CD14-positive monocyte (primary cell): ENCODE measurements at regions not wholly inside any gene's neighbourhood (a gene's known extent, or its start where the extent isn't known, plus 50 kb on each side); places are given as distances from the start of the nearest gene placed in this dataset.

Experiments
- DNase-seq, 3 donors: peaks; one replicate each; pipeline ENCODE4 v3.0.0-alpha.2; 2011 to 2022
- H2AFZ ChIP-seq: 2 replicates; pipeline ENCODE4 v1.6.0; 2012; ENCODE audit warnings: mild to moderate bottlenecking, low read depth, low read length, inconsistent platforms; ENCODE audit not compliant: insufficient read depth, poor library complexity, severe bottlenecking
- H3K27ac ChIP-seq, 2 donors: 1 replicate in 1 of 2; 2 replicates in 1 of 2; pipeline ENCODE4 v1.5.1; 2012 to 2013; ENCODE audit warnings: low read length in 2 of 2, control low read depth in 1 of 2, inconsistent platforms in 1 of 2, low read depth in 1 of 2, mild to moderate bottlenecking in 1 of 2
- H3K27me3 ChIP-seq, 2 donors: one replicate each; pipeline versions ENCODE4 v1.6.0 to v1.6.1; 2011 to 2013; ENCODE audit warnings: low read length in 2 of 2; ENCODE audit not compliant: control insufficient read depth in 2 of 2, insufficient read depth in 2 of 2
- H3K36me3 ChIP-seq, 2 donors: replicated peaks in 1 of 2; 1 replicate in 1 of 2; 2 replicates in 1 of 2; pipeline versions ENCODE4 v1.5.1 to v1.6.1; 2012 to 2013; ENCODE audit warnings: low read length in 2 of 2, control low read depth in 1 of 2, inconsistent platforms in 1 of 2, mild to moderate bottlenecking in 1 of 2; ENCODE audit not compliant: insufficient read depth in 2 of 2, control insufficient read depth in 1 of 2
- H3K4me1 ChIP-seq, 2 donors: 1 replicate in 1 of 2; 2 replicates in 1 of 2; pipeline versions ENCODE4 v1.5.1 to v1.6.1; 2012 to 2013; ENCODE audit warnings: low read length in 2 of 2, control low read depth in 1 of 2, inconsistent platforms in 1 of 2, mild to moderate bottlenecking in 1 of 2, moderate library complexity in 1 of 2; ENCODE audit not compliant: insufficient read depth in 2 of 2, control insufficient read depth in 1 of 2
- H3K4me2 ChIP-seq: replicated peaks from 2 replicates; pipeline ENCODE3; 2012; ENCODE audit warnings: low read length, moderate library complexity, mild to moderate bottlenecking; ENCODE audit not compliant: poor library complexity, severe bottlenecking; ENCODE audit errors: extremely low read depth
- H3K4me3 ChIP-seq, 3 experiments: fragments of 200-600 bp in 1 of 3; sonication (generic) in 1 of 3; replicated peaks in 1 of 3; 1 replicate in 2 of 3; 2 replicates in 1 of 3; pipeline ENCODE4 v1.5.1; 2011 to 2013; ENCODE audit warnings: low read length in 3 of 3, mild to moderate bottlenecking in 3 of 3, control low read depth in 2 of 3, low read depth in 2 of 3, inconsistent platforms in 1 of 3, moderate library complexity in 1 of 3
- H3K79me2 ChIP-seq: 2 replicates; pipeline ENCODE4 v1.6.0; 2012; ENCODE audit warnings: mild to moderate bottlenecking, control low read depth, inconsistent platforms, low read length, moderate library complexity; ENCODE audit not compliant: insufficient read depth
- H3K9ac ChIP-seq: 2 replicates; pipeline ENCODE4 v1.6.0; 2017; ENCODE audit warnings: low read length, mild to moderate bottlenecking; ENCODE audit not compliant: insufficient read depth, poor library complexity, severe bottlenecking
- H3K9me3 ChIP-seq, 2 donors: replicated peaks in 1 of 2; 1 replicate in 1 of 2; 2 replicates in 1 of 2; pipeline versions ENCODE4 v1.5.1 to v1.6.1; 2012 to 2013; ENCODE audit warnings: low read length in 2 of 2, control low read depth in 1 of 2; ENCODE audit not compliant: control insufficient read depth in 1 of 2, insufficient read depth in 1 of 2
- H4K20me1 ChIP-seq: 2 replicates; pipeline ENCODE4 v1.6.0; 2012; ENCODE audit warnings: mild to moderate bottlenecking, low read length, control low read depth, moderate library complexity; ENCODE audit not compliant: insufficient read depth
- H3K27ac Mint-ChIP-seq, 7 donors: one replicate each; pipeline ENCODE4 v1.8.0; 2020; ENCODE audit warnings: mild to moderate bottlenecking in 7 of 7, mixed read lengths in 7 of 7, moderate library complexity in 6 of 7, inconsistent platforms in 2 of 7
- H3K27me3 Mint-ChIP-seq, 3 donors: one replicate each; pipeline ENCODE4 v1.8.0; 2021 to 2022; ENCODE audit warnings: low read depth in 3 of 3, mild to moderate bottlenecking in 3 of 3, mixed read lengths in 3 of 3, moderate library complexity in 3 of 3, inconsistent platforms in 1 of 3
- H3K36me3 Mint-ChIP-seq, 2 donors: one replicate each; pipeline ENCODE4 v1.8.0; 2020; ENCODE audit warnings: mixed read lengths in 2 of 2, inconsistent platforms in 1 of 2, mild to moderate bottlenecking in 1 of 2
- H3K4me1 Mint-ChIP-seq: one replicate; pipeline ENCODE4 v1.8.0; 2020; ENCODE audit warnings: mild to moderate bottlenecking, mixed read lengths
- H3K4me3 Mint-ChIP-seq, 2 donors: one replicate each; pipeline ENCODE4 v1.8.0; 2020; ENCODE audit warnings: mild to moderate bottlenecking in 2 of 2, mixed read lengths in 2 of 2, moderate library complexity in 1 of 2
- H3K9me3 Mint-ChIP-seq, 7 donors: one replicate each; pipeline ENCODE4 v1.8.0; 2020 to 2022; ENCODE audit warnings: mixed read lengths in 7 of 7, mild to moderate bottlenecking in 6 of 7, moderate library complexity in 6 of 7, inconsistent platforms in 2 of 7
- CTCF ChIP-seq: fragments of 200-600 bp; IDR thresholded peaks from one replicate; pipeline ENCODE4 v1.8.0; 2022; ENCODE audit warnings: antibody characterized with exemption, mild to moderate bottlenecking
- WGBS: methylation state at CpG from one replicate; pipeline ENCODE4 v1.1.5; 2013; ENCODE audit warnings: missing lambda C conversion rate; ENCODE audit not compliant: insufficient coverage; 5-methylcytosine and 5-hydroxymethylcytosine counted together
- intact Hi-C, 2 donors: fragments of 100-400 bp; cut with micrococcal nuclease; formaldehyde crosslinking; loops; one replicate each; pipeline versions ENCODE4 v1.15.0 to v1.15.1; 2023

- intact Hi-C loops = no loop called here
- DNase-seq = no peak
- no peak overlapping the region for H3K27ac ChIP-seq
- no peak for TF ChIP-seq CTCF
- H3K4me2 ChIP-seq = no peak overlapping the region
- H3K4me3 Mint-ChIP-seq = no peak overlapping the region
- 96% methylated on average over 5 of the region's 5 CpGs for WGBS
- H2AFZ ChIP-seq = no peak overlapping the region
- no peaks in the 10 kb centered on the region for H3K4me1 ChIP-seq
- peaks cover 8 to 26% (median 15%) of the 10 kb centered on the region in 7 donors for H3K9me3 Mint-ChIP-seq
- no peak overlapping the region for H3K4me3 ChIP-seq
- H3K9me3 ChIP-seq = peaks cover 4 to 20% of the 10 kb centered on the region in 2 donors
- no peak overlapping the region for H3K9ac ChIP-seq
- no peak overlapping the region for H3K27ac Mint-ChIP-seq
- no peaks in the 10 kb centered on the region for H3K4me1 Mint-ChIP-seq
- no peaks in the 10 kb centered on the region for H3K79me2 ChIP-seq
- H4K20me1 ChIP-seq = no peaks in the 10 kb centered on the region
- peaks cover 0 to 1% (median 0%) of the 10 kb centered on the region in 3 donors for H3K27me3 Mint-ChIP-seq
- H3K27me3 ChIP-seq = no peaks in the 10 kb centered on the region
- H3K36me3 ChIP-seq = no peaks in the 10 kb centered on the region
- no peaks in the 10 kb centered on the region for H3K36me3 Mint-ChIP-seq
Measured at GRCh38 chr10:130470286-130470685, 334.1 kb downstream of the GLRX3 start.

GRCh38 chr10:130470973-130471372 is 334.8 kb downstream of the GLRX3 start:
- intact Hi-C loops = no loop called here
- no peaks in the 10 kb centered on the region for H4K20me1 ChIP-seq
- Mint-ChIP-seq H3K4me1 (no peaks in the 10 kb centered on the region), H3K36me3 (no peaks in the 10 kb centered on the region), H3K4me3 (no peak overlapping the region), H3K27ac (no peak overlapping the region), H3K9me3 (peaks cover 3 to 23% (median 14%) of the 10 kb centered on the region in 7 donors), H3K27me3 (peaks cover 0 to 1% (median 0%) of the 10 kb centered on the region in 3 donors)
- no peak overlapping the region for H3K9ac ChIP-seq
- no peaks in the 10 kb centered on the region for H3K36me3 ChIP-seq
- no peak overlapping the region for H2AFZ ChIP-seq
- H3K9me3 ChIP-seq = peaks cover 4 to 17% of the 10 kb centered on the region in 2 donors
- WGBS = 88% methylated on average over 6 of the region's 6 CpGs
- TF ChIP-seq CTCF = no peak
- H3K4me3 ChIP-seq = no peak overlapping the region
- H3K27me3 ChIP-seq = no peaks in the 10 kb centered on the region
- no peak overlapping the region for H3K27ac ChIP-seq
- no peak overlapping the region for H3K4me2 ChIP-seq
- H3K79me2 ChIP-seq = no peaks in the 10 kb centered on the region
- no peaks in the 10 kb centered on the region for H3K4me1 ChIP-seq
- no peak for DNase-seq
